ENCODE measurements at regions not wholly inside any gene's neighbourhood (a gene's known extent, or its start where the extent isn't known, plus 50 kb on each side); places are given as distances from the start of the nearest gene placed in this dataset.
"Not testable (repeated sequence)": the region's sequence is repeated elsewhere in the genome, so short reads cannot be mapped to it uniquely, and the experiment has no call there.

- no peaks in the 10 kb centered on the region for H3K36me3 ChIP-seq (ENCODE audit: low read depth, missing control alignments)
- H3K27me3 ChIP-seq = no peaks in the 10 kb centered on the region
- WGBS, 2 donors = 66 to 77% methylated on average over 2 of the region's 2 CpGs
- H3K27ac ChIP-seq = no peak overlapping the region
- intact Hi-C loops (cut with DNase I; ENCODE audit: low total_unique reads) = no loop called here
- no peaks in the 10 kb centered on the region for H3K9me3 ChIP-seq
- DNase-seq = peak; percentile 26
- no peak for TF ChIP-seq POLR2A (IDR thresholded peaks at IDR 0.05)
- no peak for TF ChIP-seq CTCF (IDR thresholded peaks at IDR 0.05)
- H3K4me3 ChIP-seq = no peak overlapping the region
- H3K4me1 ChIP-seq = no peaks in the 10 kb centered on the region
These were observed 176.8 kb downstream of the ISOC1 start for GRCh38 chr5:129271308-129271707.

- WGBS, 2 donors = 93 to 95% methylated on average over 2 of the region's 2 CpGs
- DNase-seq = no peak
- Histone ChIP-seq H3K27ac (no peak overlapping the region), H3K4me3 (no peak overlapping the region), H3K36me3 (ENCODE audit: low read depth, missing control alignments) (no peaks in the 10 kb centered on the region), H3K9me3 (no peaks in the 10 kb centered on the region), H3K27me3 (no peaks in the 10 kb centered on the region), H3K4me1 (no peaks in the 10 kb centered on the region)
- intact Hi-C loops (cut with DNase I; ENCODE audit: low total_unique reads) = no loop called here
- no peak for TF ChIP-seq POLR2A (IDR thresholded peaks at IDR 0.05)
- no peak for TF ChIP-seq CTCF (IDR thresholded peaks at IDR 0.05)
These were observed 176.1 kb upstream of the ADAMTS19 start for GRCh38 chr5:129284010-129284409.

- H3K4me3 ChIP-seq; H3K9me3 ChIP-seq; H3K27ac ChIP-seq; intact Hi-C loops (cut with DNase I; ENCODE audit: low total_unique reads); H3K4me1 ChIP-seq; H3K36me3 ChIP-seq (ENCODE audit: low read depth, missing control alignments); DNase-seq; H3K27me3 ChIP-seq: not testable (repeated sequence)
- 56 to 61% methylated on average over 5 of the region's 5 CpGs for WGBS, 2 donors
These were observed 165.9 kb upstream of the ADAMTS19 start for GRCh38 chr5:129294216-129294615.

- no peak for TF ChIP-seq POLR2A (IDR thresholded peaks at IDR 0.05)
- no peak for TF ChIP-seq CTCF (IDR thresholded peaks at IDR 0.05)
- intact Hi-C loops (cut with DNase I; ENCODE audit: low total_unique reads) = no loop called here
- Histone ChIP-seq H3K4me1 (no peaks in the 10 kb centered on the region), H3K36me3 (ENCODE audit: low read depth, missing control alignments) (no peaks in the 10 kb centered on the region), H3K4me3 (no peak overlapping the region), H3K27me3 (no peaks in the 10 kb centered on the region), H3K27ac (no peak overlapping the region), H3K9me3 (no peaks in the 10 kb centered on the region)
- WGBS, 2 donors = 79 to 100% methylated on average over 1 to 6 of the region's 6 CpGs
- no peak for DNase-seq
These were observed 153.4 kb upstream of the ADAMTS19 start for GRCh38 chr5:129306725-129307124.

- Histone ChIP-seq H3K27ac (no peak overlapping the region), H3K27me3 (no peaks in the 10 kb centered on the region), H3K4me3 (no peak overlapping the region), H3K9me3 (no peaks in the 10 kb centered on the region), H3K36me3 (ENCODE audit: low read depth, missing control alignments) (no peaks in the 10 kb centered on the region), H3K4me1 (no peaks in the 10 kb centered on the region)
- 85 to 100% methylated on average over 1 to 3 of the region's 3 CpGs for WGBS, 2 donors
- DNase-seq = no peak
- TF ChIP-seq POLR2A (IDR thresholded peaks at IDR 0.05) (no peak), CTCF (IDR thresholded peaks at IDR 0.05) (no peak)
- intact Hi-C loops (cut with DNase I; ENCODE audit: low total_unique reads) = no loop called here
These were observed 137.1 kb upstream of the ADAMTS19 start for GRCh38 chr5:129322968-129323367.

All from testis (tissue), 2 donors.